HEK293T (cell line): ENCODE measurements at regions not wholly inside any gene's neighbourhood (a gene's known extent, or its start where the extent isn't known, plus 50 kb on each side); places are given as distances from the start of the nearest gene placed in this dataset.

Experiments
- ARNT ChIP-seq: fragments of 450-650 bp; IDR thresholded peaks from 2 replicates; pipeline ENCODE4 v1.6.1; 2017; ENCODE audit warnings: mild to moderate bottlenecking
- BHLHE40 ChIP-seq: fragments of 450-650 bp; IDR thresholded peaks from 2 replicates; pipeline ENCODE4 v1.6.1; 2016; ENCODE audit warnings: mild to moderate bottlenecking, moderate library complexity, borderline replicate concordance
- FOXA1 ChIP-seq: fragments of 450-650 bp; IDR thresholded peaks from 2 replicates; pipeline ENCODE4 v1.6.1; 2016; ENCODE audit warnings: mild to moderate bottlenecking
- FOXM1 ChIP-seq: fragments of 450-650 bp; IDR thresholded peaks from 2 replicates; pipeline ENCODE4 v1.6.1; 2017; ENCODE audit warnings: mild to moderate bottlenecking, borderline replicate concordance
- HDGF ChIP-seq: fragments of 450-650 bp; IDR thresholded peaks from 2 replicates; pipeline ENCODE4 v1.6.1; 2017; ENCODE audit warnings: antibody characterized with exemption, borderline replicate concordance
- LEF1 ChIP-seq: fragments of 450-650 bp; IDR thresholded peaks from 2 replicates; pipeline ENCODE4 v1.6.1; 2017; ENCODE audit warnings: mild to moderate bottlenecking, borderline replicate concordance
- NFRKB ChIP-seq: fragments of 450-650 bp; IDR thresholded peaks from 2 replicates; pipeline ENCODE4 v1.6.1; 2016; ENCODE audit warnings: mild to moderate bottlenecking, moderate library complexity
- PKNOX1 ChIP-seq: fragments of 450-650 bp; IDR thresholded peaks from 2 replicates; pipeline ENCODE4 v1.6.1; 2016
- SP1 ChIP-seq: fragments of 450-650 bp; IDR thresholded peaks from 2 replicates; pipeline ENCODE4 v1.6.1; 2017
- SUZ12 ChIP-seq: fragments of 450-650 bp; IDR thresholded peaks from 2 replicates; pipeline ENCODE4 v1.6.1; 2016; ENCODE audit warnings: mild to moderate bottlenecking
- TARDBP ChIP-seq: fragments of 450-650 bp; IDR thresholded peaks from 2 replicates; pipeline ENCODE4 v1.6.1; 2016
- ZNF384 ChIP-seq: fragments of 450-650 bp; IDR thresholded peaks from 2 replicates; pipeline ENCODE4 v1.6.1; 2016

- TF ChIP-seq ZNF384 (no peak), PKNOX1 (no peak), TARDBP (no peak), SUZ12 (no peak), ARNT (no peak), HDGF (no peak), BHLHE40 (no peak), FOXM1 (no peak), LEF1 (no peak), FOXA1 (no peak), SP1 (no peak), NFRKB (no peak)
These were observed 451.2 kb downstream of the FAT4 start for GRCh38 chr4:125765941-125766340.
